DND-41 (cell line): ENCODE measurements at regions not wholly inside any gene's neighbourhood (a gene's known extent, or its start where the extent isn't known, plus 50 kb on each side); places are given as distances from the start of the nearest gene placed in this dataset.
A peak's percentile ranks its signal among the peaks of the same experiment; 100 is the strongest.

Experiments
- ATAC-seq: fragments of 200-7000 bp; cut with Tn5 transposase; 3 replicates; pipeline ENCODE4 v1.9.1; 2021; ENCODE audit warnings: low read depth; ENCODE audit not compliant: insufficient read depth
- DNase-seq: peaks from one replicate; pipeline ENCODE4 v3.0.0-alpha.2; 2020
- H2AFZ ChIP-seq: 2 replicates; pipeline ENCODE4 v1.6.0; 2012; ENCODE audit warnings: low read depth, low read length
- H3K27ac ChIP-seq: 2 replicates; pipeline ENCODE4 v1.5.1; 2012; ENCODE audit warnings: low read length, inconsistent platforms
- H3K27me3 ChIP-seq: fragments of 200-600 bp; sonication (generic); 2 replicates; pipeline ENCODE4 v1.6.0; 2012; ENCODE audit warnings: low read length, mild to moderate bottlenecking, inconsistent platforms; ENCODE audit not compliant: insufficient read depth, poor library complexity
- H3K36me3 ChIP-seq: 2 replicates; pipeline ENCODE4 v1.5.1; 2012; ENCODE audit warnings: low read length, inconsistent platforms; ENCODE audit not compliant: insufficient read depth
- H3K4me1 ChIP-seq: 2 replicates; pipeline ENCODE4 v1.5.1; 2012; ENCODE audit warnings: mild to moderate bottlenecking, low read length; ENCODE audit not compliant: insufficient read depth
- H3K4me2 ChIP-seq: 2 replicates; pipeline ENCODE4 v1.6.0; 2012; ENCODE audit warnings: mild to moderate bottlenecking, moderate library complexity, low read length, inconsistent platforms; ENCODE audit not compliant: insufficient read depth
- H3K4me3 ChIP-seq, 2 experiments: fragments of 200-600 bp in 1 of 2; shearing (Covaris generic) in 1 of 2; 2 replicates each; pipeline ENCODE4 v1.5.1; 2012 to 2016; ENCODE audit warnings: inconsistent platforms in 2 of 2, low read length in 2 of 2, mild to moderate bottlenecking in 2 of 2, low read depth in 1 of 2, moderate library complexity in 1 of 2
- H3K79me2 ChIP-seq: 2 replicates; pipeline ENCODE4 v1.6.0; 2012; ENCODE audit warnings: low read length, inconsistent platforms; ENCODE audit not compliant: insufficient read depth
- H3K9ac ChIP-seq: 2 replicates; pipeline ENCODE4 v1.6.0; 2012; ENCODE audit warnings: low read depth, mild to moderate bottlenecking, inconsistent platforms, low read length, moderate library complexity
- H3K9me3 ChIP-seq: 2 replicates; pipeline ENCODE4 v1.5.1; 2012; ENCODE audit warnings: low read length, moderate library complexity, mild to moderate bottlenecking, inconsistent platforms; ENCODE audit not compliant: insufficient read depth, severe bottlenecking
- H4K20me1 ChIP-seq: 2 replicates; pipeline ENCODE4 v1.6.0; 2012; ENCODE audit warnings: low read length; ENCODE audit not compliant: insufficient read depth
- EZH2 ChIP-seq: IDR thresholded peaks from 3 replicates; pipeline ENCODE4 v1.6.1; 2012; ENCODE audit warnings: borderline replicate concordance, low read depth, mild to moderate bottlenecking, moderate library complexity, low read length, inconsistent platforms; ENCODE audit not compliant: severe bottlenecking
- TF ChIP-seq, protein P1 (sequence below): IDR thresholded peaks from 2 replicates; pipeline ENCODE4 v1.5.1; 2012; ENCODE audit warnings: borderline replicate concordance, low read length, moderate library complexity, mild to moderate bottlenecking; ENCODE audit not compliant: poor library complexity, severe bottlenecking; ENCODE audit errors: extremely low read depth

DNA sequence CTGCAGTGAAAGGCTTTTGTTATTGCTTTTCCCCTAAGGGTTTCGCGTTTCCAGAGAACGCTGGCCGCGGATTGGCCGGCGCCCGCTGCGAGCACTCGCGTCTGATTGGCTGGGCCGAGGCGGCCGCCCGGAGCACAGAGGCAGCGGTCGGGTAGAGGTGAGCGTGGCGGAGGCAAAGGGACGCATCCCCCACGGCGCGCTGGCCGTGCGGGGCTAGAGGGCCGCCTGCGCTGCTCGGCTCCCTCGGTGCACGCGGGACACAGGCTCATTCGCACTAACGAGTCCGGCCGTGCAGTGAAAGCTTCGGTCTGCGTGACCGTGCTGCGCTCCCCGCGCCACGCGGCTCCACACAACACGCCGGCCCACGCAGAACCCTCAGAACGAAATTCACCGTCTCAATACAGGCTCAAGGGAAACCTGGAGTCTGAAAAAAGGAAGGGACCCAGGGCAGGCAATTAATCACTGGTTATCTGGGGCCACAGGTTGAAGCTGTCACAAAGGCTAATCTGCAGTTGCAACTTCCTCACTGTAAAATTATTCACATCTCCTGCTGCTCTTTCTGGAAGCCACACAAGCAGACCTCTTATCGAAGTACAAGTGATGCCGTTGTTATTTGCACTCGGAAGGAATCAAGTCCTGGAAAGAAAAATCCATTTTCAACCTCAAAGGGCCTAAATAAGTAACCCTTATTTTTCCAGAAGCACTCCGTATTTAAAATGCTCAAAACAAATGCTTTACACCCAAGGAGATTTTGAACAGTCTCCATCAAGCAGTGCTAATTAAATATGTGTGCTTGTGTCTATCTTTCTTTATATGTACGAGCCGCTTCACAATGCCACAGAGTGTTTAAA is 94.6 kb downstream of the ZNF608 start:
- Histone ChIP-seq H3K36me3 (no peaks in the 10 kb centered on the region), H3K27me3 (no peaks in the 10 kb centered on the region), H3K79me2 (no peaks in the 10 kb centered on the region), H3K9me3 (no peaks in the 10 kb centered on the region), H4K20me1 (peaks cover 5% of the 10 kb centered on the region; the same call in 1 of the 2 replicates), H2AFZ (no peak overlapping the region), H3K4me2 (no peak overlapping the region), H3K4me1 (peaks cover 65% of the 10 kb centered on the region), H3K9ac (no peak overlapping the region), H3K27ac (no peak overlapping the region), H3K4me3 (no peak overlapping the region)
- no peak for ATAC-seq
- DNase-seq = no peak
- TF ChIP-seq, protein P1, sequence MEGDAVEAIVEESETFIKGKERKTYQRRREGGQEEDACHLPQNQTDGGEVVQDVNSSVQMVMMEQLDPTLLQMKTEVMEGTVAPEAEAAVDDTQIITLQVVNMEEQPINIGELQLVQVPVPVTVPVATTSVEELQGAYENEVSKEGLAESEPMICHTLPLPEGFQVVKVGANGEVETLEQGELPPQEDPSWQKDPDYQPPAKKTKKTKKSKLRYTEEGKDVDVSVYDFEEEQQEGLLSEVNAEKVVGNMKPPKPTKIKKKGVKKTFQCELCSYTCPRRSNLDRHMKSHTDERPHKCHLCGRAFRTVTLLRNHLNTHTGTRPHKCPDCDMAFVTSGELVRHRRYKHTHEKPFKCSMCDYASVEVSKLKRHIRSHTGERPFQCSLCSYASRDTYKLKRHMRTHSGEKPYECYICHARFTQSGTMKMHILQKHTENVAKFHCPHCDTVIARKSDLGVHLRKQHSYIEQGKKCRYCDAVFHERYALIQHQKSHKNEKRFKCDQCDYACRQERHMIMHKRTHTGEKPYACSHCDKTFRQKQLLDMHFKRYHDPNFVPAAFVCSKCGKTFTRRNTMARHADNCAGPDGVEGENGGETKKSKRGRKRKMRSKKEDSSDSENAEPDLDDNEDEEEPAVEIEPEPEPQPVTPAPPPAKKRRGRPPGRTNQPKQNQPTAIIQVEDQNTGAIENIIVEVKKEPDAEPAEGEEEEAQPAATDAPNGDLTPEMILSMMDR = no peak
- TF ChIP-seq EZH2 = no peak

DNA sequence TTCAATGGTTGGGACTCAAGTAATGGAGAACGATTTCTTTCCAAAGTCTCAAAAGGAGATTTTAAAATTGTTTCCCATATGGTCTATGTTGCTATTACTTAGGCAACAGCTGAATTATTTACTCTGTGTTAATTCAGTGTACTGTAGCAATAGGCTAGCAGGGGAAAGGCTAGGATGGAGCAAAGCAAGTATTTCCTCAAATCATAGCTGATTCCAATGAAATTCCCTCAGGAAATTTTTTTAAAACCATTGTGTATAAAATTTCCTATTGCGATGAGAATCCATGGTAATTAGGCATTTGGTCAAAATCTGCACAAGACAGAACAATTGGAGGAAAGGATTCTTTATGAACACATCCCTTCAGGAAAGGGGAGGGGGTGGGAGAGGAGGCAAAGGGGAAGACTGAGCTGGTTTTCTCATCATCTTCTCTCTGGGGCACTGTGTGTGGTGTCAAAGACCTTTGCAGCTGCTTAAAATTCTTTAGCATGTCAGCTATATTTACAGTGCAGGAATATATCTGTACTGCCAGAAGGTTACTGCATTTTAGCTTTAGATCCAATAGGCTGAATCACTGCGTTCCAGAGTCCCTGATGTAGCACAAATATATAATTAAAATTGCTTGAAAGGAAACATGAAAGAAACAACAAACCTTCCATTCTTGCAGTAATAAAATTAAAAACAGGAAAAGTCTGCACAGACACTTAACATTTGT is 95.3 kb downstream of the ZNF608 start:
- Histone ChIP-seq H3K79me2 (no peaks in the 10 kb centered on the region), H3K9ac (no peak overlapping the region)
- TF ChIP-seq EZH2 = no peak
- TF ChIP-seq, protein P1 = no peak

GRCh38 chr5:124650147-124650561 is 96.3 kb downstream of the ZNF608 start:
- Histone ChIP-seq H3K36me3 (no peaks in the 10 kb centered on the region), H3K4me2 (peak overlapping the region; percentile 70), H3K27ac (peak overlapping the region; percentile 59), H3K4me1 (peaks cover 72% of the 10 kb centered on the region), H4K20me1 (peaks cover 5% of the 10 kb centered on the region; the same call in 1 of the 2 replicates), H3K9ac (peak overlapping the region; percentile 31), H3K27me3 (no peaks in the 10 kb centered on the region), H2AFZ (no peak overlapping the region), H3K79me2 (no peaks in the 10 kb centered on the region), H3K4me3 (peak overlapping the region in 1 of 2 experiments; percentile 43; a peak in 2 of 4 replicates), H3K9me3 (no peaks in the 10 kb centered on the region)
- peak; percentile 5; the same call in 1 of the 3 replicates for ATAC-seq
- TF ChIP-seq EZH2 = no peak
- TF ChIP-seq, protein P1 = no peak
- no peak for DNase-seq

More for the DNA sequence above, 95.3 kb downstream of the ZNF608 start:
- H3K27ac ChIP-seq = no peak overlapping the region
- H3K4me2 ChIP-seq = peak overlapping the region; percentile 70
- H2AFZ ChIP-seq = no peak overlapping the region
- DNase-seq (no peak), ATAC-seq (no peak)
- no peaks in the 10 kb centered on the region for H3K27me3 ChIP-seq
- peaks cover 5% of the 10 kb centered on the region; the same call in 1 of the 2 replicates for H4K20me1 ChIP-seq
- H3K4me1 ChIP-seq = peaks cover 70% of the 10 kb centered on the region
- H3K4me3 ChIP-seq = no peak overlapping the region
- H3K36me3 ChIP-seq = no peaks in the 10 kb centered on the region
- no peaks in the 10 kb centered on the region for H3K9me3 ChIP-seq
